Transverse colon (tissue), 4 donors: ENCODE measurements at regions not wholly inside any gene's neighbourhood (a gene's known extent, or its start where the extent isn't known, plus 50 kb on each side); places are given as distances from the start of the nearest gene placed in this dataset.

ENCODE experiments used
- DNase-seq: peaks from one replicate; pipeline ENCODE4 v3.0.0-alpha.2; 2019
- H3K27ac ChIP-seq, 4 donors: fragments of 200-600 bp; sonication (generic); 2 replicates each; pipeline ENCODE4 v1.5.1; 2016 to 2018; ENCODE audit warnings: inconsistent platforms in 4 of 4
- H3K27me3 ChIP-seq: fragments of 200-600 bp; sonication (generic); 2 replicates; pipeline ENCODE4 v1.5.1; 2017; ENCODE audit warnings: inconsistent platforms
- H3K36me3 ChIP-seq, 4 donors: fragments of 200-600 bp; sonication (generic); 2 replicates each; pipeline ENCODE4 v1.5.1; 2017 to 2019; ENCODE audit warnings: inconsistent platforms in 4 of 4
- H3K4me1 ChIP-seq, 4 donors: fragments of 200-600 bp; sonication (generic); 2 replicates each; pipeline ENCODE4 v1.5.1; 2017 to 2020; ENCODE audit warnings: inconsistent platforms in 4 of 4
- H3K4me3 ChIP-seq, 4 donors: fragments of 200-600 bp; sonication (generic); 1 replicate in 1 of 4; 2 replicates in 3 of 4; pipeline versions ENCODE4 v1.5.1 to v1.6.1; 2017 to 2019; ENCODE audit warnings: inconsistent platforms in 4 of 4
- H3K9me3 ChIP-seq, 2 donors: fragments of 200-600 bp; sonication (generic); 2 replicates each; pipeline ENCODE4 v1.5.1; 2017 to 2019; ENCODE audit warnings: inconsistent platforms in 2 of 2
- EP300 ChIP-seq: sonication (generic); formaldehyde crosslinking; IDR thresholded peaks from one replicate; pipeline ENCODE4 v1.6.1; 2017; ENCODE audit warnings: antibody characterized with exemption, low read depth
- POLR2A ChIP-seq: fragments of 450-650 bp; IDR thresholded peaks from one replicate; pipeline ENCODE4 v1.6.1; 2016; ENCODE audit warnings: antibody characterized with exemption, mild to moderate bottlenecking, moderate library complexity
- POLR2AphosphoS5 ChIP-seq, 3 donors: sonication (generic); formaldehyde crosslinking; IDR thresholded peaks; one replicate each; pipeline ENCODE4 v1.6.1; 2016; ENCODE audit warnings: antibody characterized with exemption in 3 of 3
- WGBS, 2 donors: methylation state at CpG; one replicate each; pipeline ENCODE4 v1.1.5; 2018; ENCODE audit warnings: low coverage in 1 of 2; 5-methylcytosine and 5-hydroxymethylcytosine counted together
- in situ Hi-C, 4 donors: fragments of 200-750 bp; cut with MboI; loops; one replicate each; pipeline versions ENCODE4 v1.15.0 to v1.15.1; 2017; ENCODE audit warnings: low sequenced_read_pairs in 3 of 4, low pct_ligation_motif_present in 1 of 4, low pct_unique_long_range_greater_than_20kb in 1 of 4
- intact Hi-C: fragments of 100-400 bp; cut with DNase I; formaldehyde crosslinking; loops from one replicate; pipeline ENCODE4 v1.15.1; 2023; ENCODE audit warnings: low total_unique reads
- TF ChIP-seq, protein P1 (sequence below), 5 experiments: fragments of 200-600 bp in 3 of 5; fragments of 450-650 bp in 2 of 5; sonication (generic) in 3 of 5; IDR thresholded peaks; 1 replicate in 2 of 5; 2 replicates in 3 of 5; pipeline ENCODE4 v1.5.1; 2016 to 2017; ENCODE audit warnings: antibody characterized with exemption in 5 of 5, inconsistent platforms in 3 of 5, mild to moderate bottlenecking in 2 of 5, moderate library complexity in 1 of 5

DNA sequence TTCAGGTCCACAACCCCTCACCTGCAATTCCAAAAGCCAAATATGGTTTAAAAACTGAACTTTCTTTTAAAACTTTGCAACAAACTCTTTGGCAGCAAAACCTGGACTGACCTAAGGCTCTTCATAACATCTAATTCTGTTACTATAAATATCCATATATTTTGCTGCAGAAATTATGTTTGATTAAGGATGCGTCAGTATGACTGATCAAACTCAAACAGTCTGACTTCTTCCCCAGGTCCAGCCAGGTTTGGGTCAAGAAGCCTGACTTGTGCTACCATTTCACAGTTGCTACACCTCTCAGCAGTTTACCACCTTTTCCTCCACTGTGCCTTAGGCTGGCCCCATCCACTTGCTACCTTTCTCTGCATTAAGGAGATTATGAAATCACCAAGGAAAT, 127.0 kb upstream of the DUSP22 start:
- peaks cover 8% of the 10 kb centered on the region for H3K27me3 ChIP-seq
- no peaks in the 10 kb centered on the region for H3K4me1 ChIP-seq
- H3K36me3 ChIP-seq = no peaks in the 10 kb centered on the region
- no peak for TF ChIP-seq EP300
- TF ChIP-seq, protein P1, sequence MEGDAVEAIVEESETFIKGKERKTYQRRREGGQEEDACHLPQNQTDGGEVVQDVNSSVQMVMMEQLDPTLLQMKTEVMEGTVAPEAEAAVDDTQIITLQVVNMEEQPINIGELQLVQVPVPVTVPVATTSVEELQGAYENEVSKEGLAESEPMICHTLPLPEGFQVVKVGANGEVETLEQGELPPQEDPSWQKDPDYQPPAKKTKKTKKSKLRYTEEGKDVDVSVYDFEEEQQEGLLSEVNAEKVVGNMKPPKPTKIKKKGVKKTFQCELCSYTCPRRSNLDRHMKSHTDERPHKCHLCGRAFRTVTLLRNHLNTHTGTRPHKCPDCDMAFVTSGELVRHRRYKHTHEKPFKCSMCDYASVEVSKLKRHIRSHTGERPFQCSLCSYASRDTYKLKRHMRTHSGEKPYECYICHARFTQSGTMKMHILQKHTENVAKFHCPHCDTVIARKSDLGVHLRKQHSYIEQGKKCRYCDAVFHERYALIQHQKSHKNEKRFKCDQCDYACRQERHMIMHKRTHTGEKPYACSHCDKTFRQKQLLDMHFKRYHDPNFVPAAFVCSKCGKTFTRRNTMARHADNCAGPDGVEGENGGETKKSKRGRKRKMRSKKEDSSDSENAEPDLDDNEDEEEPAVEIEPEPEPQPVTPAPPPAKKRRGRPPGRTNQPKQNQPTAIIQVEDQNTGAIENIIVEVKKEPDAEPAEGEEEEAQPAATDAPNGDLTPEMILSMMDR (IDR thresholded peaks at IDR 0.05) = no peak
- TF ChIP-seq POLR2AphosphoS5 (IDR thresholded peaks at IDR 0.05) = no peak
- no peak for TF ChIP-seq POLR2A
- H3K4me3 ChIP-seq = no peak overlapping the region
- no peak for DNase-seq
- no peak overlapping the region for H3K27ac ChIP-seq
- 86 to 89% methylated on average over 1 of the region's 1 CpG for WGBS, 2 donors
- no peaks in the 10 kb centered on the region for H3K9me3 ChIP-seq
- intact Hi-C loops (no loop called here), in situ Hi-C loops (no loop called here)

DNA sequence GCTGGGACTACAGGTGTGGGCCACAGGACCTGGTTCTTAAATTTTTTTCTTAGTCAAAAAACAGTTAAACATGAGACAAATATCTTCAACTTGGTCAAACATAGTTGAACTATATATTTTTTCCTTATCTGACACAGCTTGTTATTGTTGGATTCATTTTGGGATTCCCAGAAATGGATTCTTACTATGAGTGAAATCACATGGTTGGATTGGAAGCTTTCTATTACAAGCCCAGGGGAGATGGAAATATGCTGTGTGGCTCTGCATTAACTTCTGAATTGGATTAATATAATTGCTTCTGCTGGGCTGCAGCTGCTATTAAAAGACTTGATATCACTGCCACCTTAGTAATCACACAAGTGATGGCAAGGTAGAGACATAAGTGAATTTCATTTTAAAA, 126.4 kb upstream of the DUSP22 start:
- H3K27me3 ChIP-seq = peaks cover 8% of the 10 kb centered on the region
- DNase-seq = no peak
- no peak overlapping the region for H3K27ac ChIP-seq
- intact Hi-C loops (no loop called here), in situ Hi-C loops (no loop called here)
- TF ChIP-seq EP300 (no peak), POLR2A (no peak), POLR2AphosphoS5 (IDR thresholded peaks at IDR 0.05) (no peak)
- TF ChIP-seq, protein P1 (IDR thresholded peaks at IDR 0.05) = no peak
- no peak overlapping the region for H3K4me3 ChIP-seq
- no peaks in the 10 kb centered on the region for H3K9me3 ChIP-seq
- H3K36me3 ChIP-seq = no peaks in the 10 kb centered on the region
- H3K4me1 ChIP-seq = no peaks in the 10 kb centered on the region

DNA sequence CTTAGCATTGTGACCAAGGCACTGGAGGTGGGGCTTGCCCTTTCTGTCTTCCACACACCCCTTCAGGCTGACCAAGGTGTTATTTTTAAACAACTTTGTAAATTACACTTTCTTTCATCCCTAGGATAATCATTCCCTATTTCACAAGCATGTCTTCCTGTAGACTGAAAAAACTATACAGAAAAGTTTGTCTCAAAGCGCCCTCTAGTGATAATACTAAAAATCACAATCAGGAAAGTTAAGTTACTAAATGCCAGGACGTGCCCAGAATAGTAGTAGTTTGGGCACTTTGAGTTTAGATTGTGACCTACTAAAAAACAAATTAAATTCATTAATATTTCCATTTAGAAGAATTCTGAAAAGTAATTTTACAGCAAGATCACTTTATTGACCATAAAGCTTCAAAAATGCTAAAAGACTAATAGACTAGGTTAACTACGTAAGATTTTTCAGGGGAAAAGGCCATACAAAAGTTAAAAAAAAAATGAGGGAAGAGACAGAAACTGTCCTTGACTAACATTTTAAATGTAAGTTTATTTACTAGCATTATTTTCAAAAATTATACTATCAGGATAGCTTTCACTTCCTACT, 123.3 kb upstream of the DUSP22 start:
- H3K4me1 ChIP-seq = no peaks in the 10 kb centered on the region
- H3K27ac ChIP-seq = no peak overlapping the region
- no peak for DNase-seq
- H3K27me3 ChIP-seq = peaks cover 14% of the 10 kb centered on the region
- no peak overlapping the region for H3K4me3 ChIP-seq
- H3K9me3 ChIP-seq = no peaks in the 10 kb centered on the region
- H3K36me3 ChIP-seq = no peaks in the 10 kb centered on the region
- in situ Hi-C loops (no loop called here), intact Hi-C loops (no loop called here)
- TF ChIP-seq POLR2A (no peak), POLR2AphosphoS5 (IDR thresholded peaks at IDR 0.05) (no peak)
- TF ChIP-seq, protein P1 (IDR thresholded peaks at IDR 0.05) = peak; percentile 38 to 67 (median 60)
- WGBS, 2 donors = 29 to 31% methylated on average over 3 of the region's 3 CpGs

DNA sequence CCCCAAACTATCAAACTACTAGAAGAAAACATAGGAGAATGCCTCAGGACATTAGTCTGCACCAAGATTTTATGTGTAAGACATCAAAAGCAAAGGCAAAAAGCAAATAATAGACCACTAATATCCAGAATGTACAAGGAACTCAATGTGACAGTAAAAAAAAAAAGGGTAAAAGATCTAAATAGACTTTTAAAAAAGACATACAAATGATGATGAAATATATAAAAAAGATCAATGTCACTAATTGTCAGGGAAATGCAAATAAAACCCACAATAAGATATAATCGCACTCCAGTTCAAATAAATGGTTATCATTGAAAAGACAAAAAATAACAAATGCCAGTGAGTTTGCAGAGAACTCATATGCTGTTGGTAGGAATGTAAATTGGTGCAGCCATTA, 118.3 kb upstream of the DUSP22 start:
- H3K9me3 ChIP-seq = no peaks in the 10 kb centered on the region
- no peak overlapping the region for H3K27ac ChIP-seq
- 90 to 100% methylated on average over 1 of the region's 1 CpG for WGBS, 2 donors
- H3K4me3 ChIP-seq = no peak overlapping the region
- no peak for TF ChIP-seq POLR2A
- TF ChIP-seq EP300 = no peak
- no peak for TF ChIP-seq POLR2AphosphoS5 (IDR thresholded peaks at IDR 0.05)
- TF ChIP-seq, protein P1 (IDR thresholded peaks at IDR 0.05) = no peak
- no peak for DNase-seq
- H3K27me3 ChIP-seq = peaks cover 14% of the 10 kb centered on the region
- in situ Hi-C loops (no loop called here), intact Hi-C loops (no loop called here)
- H3K4me1 ChIP-seq = no peaks in the 10 kb centered on the region
- H3K36me3 ChIP-seq = no peaks in the 10 kb centered on the region
